ENCODE measurements at regions not wholly inside any gene's neighbourhood (a gene's known extent, or its start where the extent isn't known, plus 50 kb on each side); places are given as distances from the start of the nearest gene placed in this dataset.
"Not testable (repeated sequence)": the region's sequence is repeated elsewhere in the genome, so short reads cannot be mapped to it uniquely, and the experiment has no call there.

GRCh38 chr3:153757839-153758238 is 363.4 kb upstream of the ARHGEF26 start:
- no peak for DNase-seq

- DNase-seq: no peak
These were observed 360.2 kb upstream of the ARHGEF26 start for GRCh38 chr3:153760948-153761347.

GRCh38 chr3:153762411-153763235 is 358.6 kb upstream of the ARHGEF26 start:
- DNase-seq: no peak

GRCh38 chr3:153767601-153768560 is 353.3 kb upstream of the ARHGEF26 start:
- DNase-seq: no peak

- DNase-seq: peak; percentile 7 to 69 (median 27)
These were observed 352.4 kb upstream of the ARHGEF26 start for GRCh38 chr3:153768561-153769469.

- no peak for DNase-seq
These were observed 338.1 kb upstream of the ARHGEF26 start for GRCh38 chr3:153783106-153783505.

- no peak for DNase-seq
These were observed 337.3 kb upstream of the ARHGEF26 start for GRCh38 chr3:153783741-153784480.

GRCh38 chr3:153785901-153786300 is 335.3 kb upstream of the ARHGEF26 start:
- DNase-seq: no peak

GRCh38 chr3:153789380-153789779 is 331.8 kb upstream of the ARHGEF26 start:
- no peak for DNase-seq

GRCh38 chr3:153797056-153797455 is 324.1 kb upstream of the ARHGEF26 start:
- DNase-seq: not testable (repeated sequence)

GRCh38 chr3:153809097-153809496 is 312.1 kb upstream of the ARHGEF26 start:
- no peak for DNase-seq

- no peak for DNase-seq
These were observed 302.9 kb upstream of the ARHGEF26 start for GRCh38 chr3:153818338-153818737.

GRCh38 chr3:153820035-153820434 is 301.2 kb upstream of the ARHGEF26 start:
- DNase-seq: no peak

- not testable (repeated sequence) for DNase-seq
These were observed 292.8 kb upstream of the ARHGEF26 start for GRCh38 chr3:153828346-153828745.

- DNase-seq: no peak
These were observed 291.5 kb upstream of the ARHGEF26 start for GRCh38 chr3:153829606-153830170.

- no peak for DNase-seq
These were observed 290.6 kb upstream of the ARHGEF26 start for GRCh38 chr3:153830552-153830951.

GRCh38 chr3:153835540-153835939 is 285.6 kb upstream of the ARHGEF26 start:
- DNase-seq: no peak

GRCh38 chr3:153840487-153840886 is 280.7 kb upstream of the ARHGEF26 start:
- no peak for DNase-seq

- no peak for DNase-seq
These were observed 277.2 kb upstream of the ARHGEF26 start for GRCh38 chr3:153843994-153844393.

- no peak for DNase-seq
These were observed 275.9 kb upstream of the ARHGEF26 start for GRCh38 chr3:153845311-153845710.

GRCh38 chr3:153848702-153849101 is 272.5 kb upstream of the ARHGEF26 start:
- no peak for DNase-seq

GRCh38 chr3:153852355-153852754 is 268.8 kb upstream of the ARHGEF26 start:
- DNase-seq: no peak

Data from stimulated activated naive CD4-positive, alpha-beta T cell (primary cell).